ENCODE measurements at regions not wholly inside any gene's neighbourhood (a gene's known extent, or its start where the extent isn't known, plus 50 kb on each side); places are given as distances from the start of the nearest gene placed in this dataset.

DNA sequence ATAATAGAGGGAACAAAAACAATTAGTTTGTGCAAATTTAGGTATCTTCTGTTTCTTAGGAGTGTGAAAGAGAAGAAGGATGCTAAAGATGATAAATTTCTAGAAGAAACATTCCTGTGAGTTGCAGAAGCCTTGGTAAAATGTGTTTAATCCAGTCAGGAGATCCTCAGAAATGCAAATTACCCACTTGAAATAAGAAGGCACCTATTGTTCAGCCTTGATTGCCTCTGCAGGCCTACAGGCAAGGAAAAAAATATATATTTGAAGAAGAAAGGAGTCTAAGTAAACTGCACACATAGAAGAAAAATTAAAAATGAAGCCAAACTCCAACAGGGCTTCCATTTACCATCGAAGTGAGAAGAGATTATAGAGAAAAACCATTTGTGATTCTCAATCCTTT, 51.0 kb upstream of the LHX8 start:
- Mint-ChIP-seq H3K4me3 (no peak overlapping the region), H3K36me3 (ENCODE audit: low read depth) (no peaks in the 10 kb centered on the region)
- no peak for DNase-seq (ENCODE audit: low read depth, low spot score)

DNA sequence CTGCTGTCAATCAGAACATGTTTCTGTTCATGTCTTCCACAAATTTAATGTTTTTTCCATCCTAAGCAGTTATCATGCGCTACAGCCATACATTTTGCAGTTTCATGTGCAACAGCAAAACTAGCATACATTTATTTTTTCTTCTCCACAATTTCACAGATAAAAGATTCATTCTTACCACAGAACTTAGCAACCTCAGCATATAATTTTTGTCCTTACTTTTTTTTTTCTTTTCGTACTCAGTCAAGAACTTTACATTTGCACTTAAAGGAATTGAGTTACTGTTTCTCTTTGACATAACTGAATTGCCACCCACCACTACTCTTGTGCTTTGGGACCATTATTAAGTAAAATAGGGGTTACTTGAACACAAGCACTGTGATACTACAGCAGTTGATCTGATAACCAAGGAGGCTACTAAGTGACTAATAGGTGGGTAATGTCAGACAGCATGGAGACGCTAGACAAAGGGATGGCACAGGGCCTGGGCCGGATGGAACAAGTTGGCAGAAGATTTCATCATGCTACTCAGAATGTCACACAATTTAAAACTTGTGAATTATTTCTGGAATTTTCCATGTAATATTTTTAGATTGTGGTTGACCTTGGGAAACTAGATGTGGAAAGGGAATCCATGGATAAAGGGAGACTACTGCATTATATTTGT, 50.2 kb upstream of the LHX8 start:
- no peak overlapping the region for H3K27ac Mint-ChIP-seq (ENCODE audit: unreplicated experiment)
- H3K4me3 Mint-ChIP-seq, result no peak overlapping the region
- H3K9me3 Mint-ChIP-seq, result no peaks in the 10 kb centered on the region
- TF ChIP-seq, protein P1, sequence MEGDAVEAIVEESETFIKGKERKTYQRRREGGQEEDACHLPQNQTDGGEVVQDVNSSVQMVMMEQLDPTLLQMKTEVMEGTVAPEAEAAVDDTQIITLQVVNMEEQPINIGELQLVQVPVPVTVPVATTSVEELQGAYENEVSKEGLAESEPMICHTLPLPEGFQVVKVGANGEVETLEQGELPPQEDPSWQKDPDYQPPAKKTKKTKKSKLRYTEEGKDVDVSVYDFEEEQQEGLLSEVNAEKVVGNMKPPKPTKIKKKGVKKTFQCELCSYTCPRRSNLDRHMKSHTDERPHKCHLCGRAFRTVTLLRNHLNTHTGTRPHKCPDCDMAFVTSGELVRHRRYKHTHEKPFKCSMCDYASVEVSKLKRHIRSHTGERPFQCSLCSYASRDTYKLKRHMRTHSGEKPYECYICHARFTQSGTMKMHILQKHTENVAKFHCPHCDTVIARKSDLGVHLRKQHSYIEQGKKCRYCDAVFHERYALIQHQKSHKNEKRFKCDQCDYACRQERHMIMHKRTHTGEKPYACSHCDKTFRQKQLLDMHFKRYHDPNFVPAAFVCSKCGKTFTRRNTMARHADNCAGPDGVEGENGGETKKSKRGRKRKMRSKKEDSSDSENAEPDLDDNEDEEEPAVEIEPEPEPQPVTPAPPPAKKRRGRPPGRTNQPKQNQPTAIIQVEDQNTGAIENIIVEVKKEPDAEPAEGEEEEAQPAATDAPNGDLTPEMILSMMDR (conservative IDR thresholded peaks at IDR 0.05), result no peak
- no peaks in the 10 kb centered on the region for H3K36me3 Mint-ChIP-seq (ENCODE audit: low read depth)
- DNase-seq (ENCODE audit: low read depth, low spot score), result no peak
- peaks cover 17% of the 10 kb centered on the region for H3K4me1 Mint-ChIP-seq
- H3K27me3 Mint-ChIP-seq (ENCODE audit: low read depth), result no peaks in the 10 kb centered on the region

More for the DNA sequence above, 51.0 kb upstream of the LHX8 start:
- Mint-ChIP-seq H3K4me1 (peaks cover 17% of the 10 kb centered on the region), H3K9me3 (no peaks in the 10 kb centered on the region), H3K27me3 (ENCODE audit: low read depth) (no peaks in the 10 kb centered on the region), H3K27ac (ENCODE audit: unreplicated experiment) (no peak overlapping the region)
- TF ChIP-seq, protein P1 (conservative IDR thresholded peaks at IDR 0.05), result no peak
